NB4 (cell line): ENCODE measurements at regions not wholly inside any gene's neighbourhood (a gene's known extent, or its start where the extent isn't known, plus 50 kb on each side); places are given as distances from the start of the nearest gene placed in this dataset.

Experiments used
- DNase-seq: peaks from one replicate; pipeline ENCODE4 v3.0.0; 2010; ENCODE audit warnings: low read depth
- H3K4me3 ChIP-seq: one replicate; pipeline ENCODE4 v1.5.1; 2011; ENCODE audit warnings: mild to moderate bottlenecking, low read depth, low read length, moderate library complexity
- MYC ChIP-seq: IDR thresholded peaks from 2 replicates; pipeline ENCODE4 v1.6.1; 2011; ENCODE audit warnings: low read depth, low read length
- POLR2A ChIP-seq: IDR thresholded peaks from 2 replicates; pipeline ENCODE4 v1.6.1; 2011; ENCODE audit warnings: mild to moderate bottlenecking; ENCODE audit not compliant: insufficient read length; ENCODE audit errors: extremely low read depth
- TF ChIP-seq, protein P1 (sequence below): IDR thresholded peaks from 2 replicates; pipeline ENCODE4 v1.6.1; 2011; ENCODE audit warnings: low read depth, low read length
- TF ChIP-seq, protein P2 (sequence below): IDR thresholded peaks from one replicate; pipeline ENCODE4 v1.5.1; 2012; ENCODE audit warnings: low read depth, low read length

DNA sequence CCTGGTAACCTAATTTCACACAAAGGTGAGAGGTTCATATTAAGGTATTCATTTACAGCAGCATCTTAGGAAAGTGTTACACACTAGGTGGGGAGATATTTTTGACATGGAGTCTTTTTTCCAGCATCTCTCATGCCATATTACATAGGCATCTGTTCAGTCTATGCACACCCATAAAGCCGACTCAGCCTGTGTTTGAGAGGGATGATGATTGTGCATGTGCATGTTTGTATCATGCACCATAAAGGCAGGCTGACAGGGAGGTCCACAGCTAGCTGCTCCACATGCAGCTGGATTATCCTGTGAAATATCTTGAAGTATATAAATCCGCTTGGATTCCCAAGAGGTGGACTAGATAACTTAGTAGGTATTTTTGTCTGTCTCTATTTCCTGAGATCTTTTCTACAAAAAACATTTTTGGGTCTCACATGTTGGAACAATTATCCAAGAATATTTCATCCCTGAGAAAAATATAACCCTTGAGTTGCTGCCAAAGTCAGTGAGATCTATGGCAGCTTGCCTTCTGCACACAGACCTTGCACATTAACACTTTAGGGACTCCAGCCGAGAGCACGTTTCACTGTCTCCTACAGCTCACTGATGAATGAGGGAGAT lies 288.4 kb upstream of the DPH6 start:
- no peak for DNase-seq
- TF ChIP-seq POLR2A (no peak), MYC (no peak)
- TF ChIP-seq, protein P1, sequence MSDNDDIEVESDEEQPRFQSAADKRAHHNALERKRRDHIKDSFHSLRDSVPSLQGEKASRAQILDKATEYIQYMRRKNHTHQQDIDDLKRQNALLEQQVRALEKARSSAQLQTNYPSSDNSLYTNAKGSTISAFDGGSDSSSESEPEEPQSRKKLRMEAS = no peak
- TF ChIP-seq, protein P2, sequence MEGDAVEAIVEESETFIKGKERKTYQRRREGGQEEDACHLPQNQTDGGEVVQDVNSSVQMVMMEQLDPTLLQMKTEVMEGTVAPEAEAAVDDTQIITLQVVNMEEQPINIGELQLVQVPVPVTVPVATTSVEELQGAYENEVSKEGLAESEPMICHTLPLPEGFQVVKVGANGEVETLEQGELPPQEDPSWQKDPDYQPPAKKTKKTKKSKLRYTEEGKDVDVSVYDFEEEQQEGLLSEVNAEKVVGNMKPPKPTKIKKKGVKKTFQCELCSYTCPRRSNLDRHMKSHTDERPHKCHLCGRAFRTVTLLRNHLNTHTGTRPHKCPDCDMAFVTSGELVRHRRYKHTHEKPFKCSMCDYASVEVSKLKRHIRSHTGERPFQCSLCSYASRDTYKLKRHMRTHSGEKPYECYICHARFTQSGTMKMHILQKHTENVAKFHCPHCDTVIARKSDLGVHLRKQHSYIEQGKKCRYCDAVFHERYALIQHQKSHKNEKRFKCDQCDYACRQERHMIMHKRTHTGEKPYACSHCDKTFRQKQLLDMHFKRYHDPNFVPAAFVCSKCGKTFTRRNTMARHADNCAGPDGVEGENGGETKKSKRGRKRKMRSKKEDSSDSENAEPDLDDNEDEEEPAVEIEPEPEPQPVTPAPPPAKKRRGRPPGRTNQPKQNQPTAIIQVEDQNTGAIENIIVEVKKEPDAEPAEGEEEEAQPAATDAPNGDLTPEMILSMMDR = no peak

DNA sequence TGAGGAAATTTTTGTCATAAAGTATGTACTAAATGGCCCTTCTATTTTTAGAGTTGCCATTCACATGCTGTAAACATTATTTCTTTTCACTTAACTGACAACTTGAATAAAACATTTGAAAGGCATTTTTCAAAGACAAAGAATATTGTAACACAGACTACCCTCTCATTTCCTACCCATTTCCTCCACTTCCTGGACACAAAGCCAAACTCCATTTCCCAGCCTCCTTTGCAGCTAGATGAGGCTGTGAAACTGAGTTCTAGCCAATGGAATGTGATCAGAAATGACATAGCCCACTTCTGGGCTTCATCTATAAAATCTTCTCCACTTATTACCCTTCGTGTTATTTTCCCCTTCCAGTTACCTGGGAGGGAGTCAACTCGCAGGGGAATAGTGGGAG lies 288.9 kb upstream of the DPH6 start:
- no peak overlapping the region for H3K4me3 ChIP-seq
- TF ChIP-seq, protein P2 = no peak
- TF ChIP-seq MYC (no peak), POLR2A (no peak)
- TF ChIP-seq, protein P1 = no peak
- no peak for DNase-seq

More for the DNA sequence above, 288.4 kb upstream of the DPH6 start:
- H3K4me3 ChIP-seq = no peak overlapping the region

DNA sequence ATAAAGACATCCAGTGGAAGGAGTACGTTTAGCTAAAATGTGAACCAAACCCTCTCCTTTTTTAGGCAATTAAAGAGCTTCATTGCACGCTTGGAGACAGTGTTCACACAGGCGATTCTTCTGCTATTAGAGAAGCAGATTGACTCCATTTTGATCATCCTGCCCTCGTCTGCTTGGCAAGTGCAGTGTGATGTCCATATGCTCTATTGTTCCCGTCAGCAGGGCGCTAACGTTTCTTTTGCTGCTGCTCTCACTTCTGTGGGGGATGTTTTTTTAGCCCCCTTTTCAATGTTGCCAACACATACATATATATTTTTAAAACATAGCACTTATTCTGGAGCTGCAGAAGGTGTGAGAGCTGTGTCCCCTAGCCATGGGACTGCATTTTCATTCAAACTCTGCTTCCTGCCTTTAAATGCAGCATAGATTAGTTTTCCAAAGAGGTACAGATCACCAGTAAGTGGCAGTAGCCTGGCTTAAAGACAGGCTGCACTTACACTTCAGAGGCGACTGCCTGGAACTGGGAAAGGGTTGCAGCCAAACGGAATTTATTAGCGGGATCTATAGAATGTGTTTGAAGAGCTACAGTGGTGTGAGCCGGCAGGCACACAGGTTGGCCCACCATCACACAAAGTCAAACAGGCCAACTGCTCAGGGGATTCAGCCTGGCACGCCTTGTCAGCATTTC lies 292.6 kb upstream of the DPH6 start:
- DNase-seq = no peak
- H3K4me3 ChIP-seq = no peak overlapping the region

DNA sequence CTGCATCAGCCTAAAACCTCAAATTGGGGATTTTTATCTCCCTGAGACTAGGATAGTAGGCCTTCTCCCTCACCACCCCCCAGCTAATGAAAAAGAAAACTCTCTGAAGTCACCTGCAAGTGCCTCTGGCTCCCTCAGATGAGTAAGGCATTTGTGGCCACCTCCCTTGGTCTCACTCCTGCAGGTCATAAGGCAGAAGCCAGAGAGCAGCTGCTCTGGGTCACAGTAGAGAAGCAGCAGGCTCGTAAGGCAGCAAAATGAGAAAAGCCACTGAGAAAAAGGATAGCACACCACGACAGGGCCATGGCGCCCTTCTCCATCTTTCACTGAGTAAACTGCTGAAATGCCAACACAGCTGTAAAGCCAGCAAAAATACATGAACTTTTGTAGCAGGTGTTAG lies 296.7 kb upstream of the DPH6 start:
- DNase-seq = no peak

More for the DNA sequence above, 292.6 kb upstream of the DPH6 start:
- TF ChIP-seq, protein P1 = no peak
- TF ChIP-seq POLR2A (no peak), MYC (no peak)
- TF ChIP-seq, protein P2 = no peak

DNA sequence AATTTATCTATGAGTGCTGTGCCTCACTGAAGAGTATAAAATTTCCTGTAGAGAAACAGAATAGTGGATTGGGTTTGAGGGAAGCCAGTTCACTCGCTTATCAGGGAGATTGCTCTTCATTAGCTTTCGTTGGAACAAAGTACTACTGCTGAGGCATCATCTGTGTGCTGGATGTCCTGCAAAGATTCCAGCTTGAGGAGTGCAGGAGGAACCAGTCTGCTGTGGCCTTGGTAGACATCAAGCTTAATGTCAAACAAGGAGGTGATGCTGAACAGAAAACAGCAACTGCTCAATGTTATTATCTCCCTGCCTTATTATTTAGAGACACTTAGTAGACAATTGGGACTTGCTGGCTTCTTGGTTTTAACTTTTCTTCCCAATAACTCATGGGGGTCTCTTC lies 297.5 kb upstream of the DPH6 start:
- TF ChIP-seq, protein P1 = no peak
- TF ChIP-seq POLR2A = no peak
- no peak for TF ChIP-seq MYC
- TF ChIP-seq, protein P2 = no peak
- no peak for DNase-seq
- no peak overlapping the region for H3K4me3 ChIP-seq

More for the DNA sequence above, 296.7 kb upstream of the DPH6 start:
- no peak overlapping the region for H3K4me3 ChIP-seq
- no peak for TF ChIP-seq MYC
- TF ChIP-seq, protein P2 = no peak
- TF ChIP-seq, protein P1 = no peak
- no peak for TF ChIP-seq POLR2A
